Epithelial cell of proximal tubule (primary cell): ENCODE measurements at regions not wholly inside any gene's neighbourhood (a gene's known extent, or its start where the extent isn't known, plus 50 kb on each side); places are given as distances from the start of the nearest gene placed in this dataset.

Experiments
- DNase-seq: peaks from one replicate; pipeline ENCODE4 v3.0.0-alpha.2; 2011; ENCODE audit warnings: low read depth
- H3K4me3 ChIP-seq: 2 replicates; pipeline ENCODE4 v1.5.1; 2011; ENCODE audit warnings: low read depth, mild to moderate bottlenecking, low read length
- CTCF ChIP-seq: conservative IDR thresholded peaks from 2 replicates; pipeline ENCODE4 v1.5.1; 2012; ENCODE audit warnings: low read depth, mild to moderate bottlenecking, low read length

- no peak overlapping the region for H3K4me3 ChIP-seq
- TF ChIP-seq CTCF, result no peak
Observed at GRCh38 chr13:75010941-75011340, 471.0 kb downstream of the TBC1D4 start.

GRCh38 chr13:75008926-75009325, 473.0 kb downstream of the TBC1D4 start:
- DNase-seq, result no peak
- no peak for TF ChIP-seq CTCF
- H3K4me3 ChIP-seq, result no peak overlapping the region

More at GRCh38 chr13:75010941-75011340, 471.0 kb downstream of the TBC1D4 start:
- DNase-seq, result no peak

GRCh38 chr13:74990992-74991391, 491.0 kb downstream of the TBC1D4 start:
- no peak overlapping the region for H3K4me3 ChIP-seq
- TF ChIP-seq CTCF, result peak; percentile 21

GRCh38 chr13:74987124-74987690, 494.8 kb downstream of the TBC1D4 start:
- peak; percentile 6 for TF ChIP-seq CTCF
- no peak overlapping the region for H3K4me3 ChIP-seq
- no peak for DNase-seq

More at GRCh38 chr13:74990992-74991391, 491.0 kb downstream of the TBC1D4 start:
- DNase-seq, result no peak

- H3K4me3 ChIP-seq, result no peak overlapping the region
- no peak for TF ChIP-seq CTCF
- no peak for DNase-seq
Observed at GRCh38 chr13:74986609-74987008, 495.4 kb downstream of the TBC1D4 start.

- DNase-seq, result no peak
Observed at GRCh38 chr13:74979703-74980102, 502.3 kb downstream of the TBC1D4 start.

More at GRCh38 chr13:74979703-74980102, 502.3 kb downstream of the TBC1D4 start:
- no peak for TF ChIP-seq CTCF
- no peak overlapping the region for H3K4me3 ChIP-seq
